Stimulated activated CD4-positive, alpha-beta T cell treated with anti-CD3 and anti-CD28 coated beads, Interleukin-15, amount 100 ng/mL, for 1 hour (primary cell): ENCODE measurements at regions not wholly inside any gene's neighbourhood (a gene's known extent, or its start where the extent isn't known, plus 50 kb on each side); places are given as distances from the start of the nearest gene placed in this dataset.
"Not testable (repeated sequence)": the region's sequence is repeated elsewhere in the genome, so short reads cannot be mapped to it uniquely, and the experiment has no call there.

Source experiments
- DNase-seq, 2 donors: peaks; one replicate each; pipeline ENCODE4 v3.0.0-alpha.2; 2020; ENCODE audit warnings: low read depth in 1 of 2, low spot score in 1 of 2

- DNase-seq: no peak
These were observed 139.9 kb upstream of the USP9X start for GRCh38 chrX:40945361-40945713.

- no peak for DNase-seq
These were observed 138.0 kb upstream of the USP9X start for GRCh38 chrX:40947276-40947675.

- DNase-seq: no peak
These were observed 136.2 kb upstream of the USP9X start for GRCh38 chrX:40949071-40949470.

- no peak for DNase-seq
These were observed 134.7 kb upstream of the USP9X start for GRCh38 chrX:40950546-40950945.

- DNase-seq: not testable (repeated sequence)
These were observed 133.8 kb upstream of the USP9X start for GRCh38 chrX:40951407-40951806.

- DNase-seq: no peak
These were observed 132.4 kb upstream of the USP9X start for GRCh38 chrX:40952855-40953254.

- DNase-seq: no peak
These were observed 131.9 kb upstream of the USP9X start for GRCh38 chrX:40953369-40953768.

GRCh38 chrX:40960041-40960440 is 125.2 kb upstream of the USP9X start:
- no peak for DNase-seq

- no peak for DNase-seq
These were observed 122.3 kb upstream of the USP9X start for GRCh38 chrX:40962793-40963407.

GRCh38 chrX:40964008-40964407 is 121.2 kb upstream of the USP9X start:
- no peak for DNase-seq

GRCh38 chrX:40964633-40965586 is 120.3 kb upstream of the USP9X start:
- DNase-seq: no peak

- DNase-seq: no peak
These were observed 118.9 kb upstream of the USP9X start for GRCh38 chrX:40966213-40966820.

GRCh38 chrX:40968180-40968579 is 117.1 kb upstream of the USP9X start:
- no peak for DNase-seq

GRCh38 chrX:40971736-40972135 is 113.5 kb upstream of the USP9X start:
- DNase-seq: no peak

- DNase-seq: no peak
These were observed 111.6 kb upstream of the USP9X start for GRCh38 chrX:40973619-40974018.

GRCh38 chrX:40975951-40976350 is 109.3 kb upstream of the USP9X start:
- no peak for DNase-seq

GRCh38 chrX:40976981-40977380 is 108.3 kb upstream of the USP9X start:
- DNase-seq: no peak

GRCh38 chrX:40984962-40985361 is 100.3 kb upstream of the USP9X start:
- DNase-seq: no peak

- no peak for DNase-seq
These were observed 97.8 kb upstream of the USP9X start for GRCh38 chrX:40987413-40987812.

- no peak for DNase-seq
These were observed 97.1 kb upstream of the USP9X start for GRCh38 chrX:40988100-40988499.

- not testable (repeated sequence) for DNase-seq
These were observed 91.8 kb upstream of the USP9X start for GRCh38 chrX:40993395-40993794.

GRCh38 chrX:40996886-40997530 is 88.2 kb upstream of the USP9X start:
- DNase-seq: no peak
